Panc1 (cell line): ENCODE measurements at regions not wholly inside any gene's neighbourhood (a gene's known extent, or its start where the extent isn't known, plus 50 kb on each side); places are given as distances from the start of the nearest gene placed in this dataset.
A peak's percentile ranks its signal among the peaks of the same experiment; 100 is the strongest.

Experiments used
- ATAC-seq: fragments of 200-7000 bp; cut with Tn5 transposase; 2 replicates; pipeline ENCODE4 v1.9.1; 2020; ENCODE audit warnings: mild to moderate bottlenecking, moderate library complexity
- BruUV-seq: library from RNA; stranded (reverse); fragments of 400-500 nt; replicated peaks from 2 replicates; lab custom pipeline; 2021; lab: Mats Ljungman, UMichigan
- CTCF ChIA-PET: fragments of 300-600 bp; sonication (Branson Sonifier 250); formaldehyde crosslinking; loops from one replicate; lab custom pipeline; 2022; ENCODE audit warnings: antibody characterized with exemption; lab: Charles Lee
- POLR2A ChIA-PET: fragments of 300-600 bp; sonication (Branson Sonifier 250); formaldehyde crosslinking; loops from one replicate; lab custom pipeline; 2022; ENCODE audit warnings: antibody characterized with exemption; lab: Charles Lee
- DNase-seq: peaks from one replicate; pipeline ENCODE4 v3.0.0-alpha.2; 2010; ENCODE audit warnings: low read depth, low spot score
- H3K27ac ChIP-seq: 2 replicates; pipeline ENCODE4 v1.5.1; 2011; ENCODE audit warnings: mild to moderate bottlenecking, low read length, inconsistent platforms
- H3K27me3 ChIP-seq: fragments of 200-500 bp; sonication (Bioruptor generic); 2 replicates; pipeline ENCODE4 v1.6.0; 2014; ENCODE audit warnings: low read length, inconsistent platforms; ENCODE audit not compliant: control insufficient read depth, insufficient read depth
- H3K36me3 ChIP-seq: fragments of 200-500 bp; sonication (Bioruptor generic); 2 replicates; pipeline ENCODE4 v1.5.1; 2014; ENCODE audit warnings: inconsistent platforms, mild to moderate bottlenecking, low read length, moderate library complexity; ENCODE audit not compliant: control insufficient read depth, insufficient read depth
- H3K4me1 ChIP-seq: 2 replicates; pipeline ENCODE4 v1.5.1; 2011; ENCODE audit warnings: inconsistent platforms, mild to moderate bottlenecking, low read length, moderate library complexity; ENCODE audit not compliant: control insufficient read depth, insufficient read depth
- H3K4me3 ChIP-seq, 2 experiments: 2 replicates each; pipeline ENCODE4 v1.5.1; 2011 to 2012; ENCODE audit warnings: low read depth in 2 of 2, low read length in 2 of 2, mild to moderate bottlenecking in 2 of 2, inconsistent platforms in 1 of 2, moderate library complexity in 1 of 2
- H3K9me3 ChIP-seq: fragments of 200-500 bp; sonication (Bioruptor generic); 2 replicates; pipeline ENCODE4 v1.5.1; 2014; ENCODE audit warnings: low read depth, mild to moderate bottlenecking, inconsistent platforms, low read length, moderate library complexity; ENCODE audit not compliant: control insufficient read depth, insufficient read depth
- CTCF ChIP-seq: fragments of 450-650 bp; IDR thresholded peaks from 2 replicates; pipeline ENCODE4 v1.5.1; 2017; ENCODE audit warnings: mild to moderate bottlenecking
- POLR2AphosphoS5 ChIP-seq: IDR thresholded peaks from 2 replicates; pipeline ENCODE4 v1.6.1; 2012; ENCODE audit warnings: mild to moderate bottlenecking, low read depth, low read length, moderate library complexity
- REST ChIP-seq, 2 experiments: IDR thresholded peaks; 2 replicates each; pipeline ENCODE4 v1.6.1; 2011 to 2012; ENCODE audit warnings: low read depth in 2 of 2, control low read depth in 1 of 2, low read length in 1 of 2, mild to moderate bottlenecking in 1 of 2, moderate library complexity in 1 of 2; ENCODE audit not compliant: insufficient read depth in 1 of 2
- SIN3A ChIP-seq: IDR thresholded peaks from 2 replicates; pipeline ENCODE4 v1.6.1; 2012; ENCODE audit warnings: low read depth, mild to moderate bottlenecking, low read length, moderate library complexity, borderline replicate concordance; ENCODE audit not compliant: insufficient read depth
- TCF7L2 ChIP-seq: IDR thresholded peaks from 2 replicates; pipeline ENCODE4 v1.6.1; 2011; ENCODE audit warnings: mild to moderate bottlenecking, low read depth, low read length, inconsistent platforms
- in situ Hi-C: cut with HindIII; loops from 2 replicates; pipeline ENCODE4 v1.10.0; 2016; ENCODE audit warnings: low sequenced_read_pairs, low pct_unique_long_range_greater_than_20kb
- intact Hi-C: fragments of 100-400 bp; cut with micrococcal nuclease; formaldehyde crosslinking; loops from one replicate; pipeline ENCODE4 v1.10.0; 2022; ENCODE audit not compliant: unreplicated experiment

GRCh38 chr1:238608144-238608543 is 717.4 kb upstream of the ZP4 start:
- Histone ChIP-seq H3K4me1 (no peaks in the 10 kb centered on the region), H3K36me3 (no peaks in the 10 kb centered on the region), H3K9me3 (no peaks in the 10 kb centered on the region), H3K4me3 (no peak overlapping the region), H3K27ac (no peak overlapping the region), H3K27me3 (no peaks in the 10 kb centered on the region)
- in situ Hi-C loops (no loop called here), intact Hi-C loops (no loop called here)
- no TSS peak for BruUV-seq
- DNase-seq: no peak
- CTCF ChIA-PET: no interaction called here
- TF ChIP-seq SIN3A (no peak), REST (IDR thresholded peaks at IDR 0.05; ENCODE audit: insufficient read depth in 1 of 2, low read depth in 2 of 2, low read length in 1 of 2) (no peak), TCF7L2 (no peak)
- POLR2A ChIA-PET: no interaction called here
- ATAC-seq: no peak

- POLR2A ChIA-PET: no interaction called here
- DNase-seq: peak; percentile 13
- intact Hi-C loops: no loop called here
- CTCF ChIA-PET: no interaction called here
- in situ Hi-C loops: no loop called here
- no peaks in the 10 kb centered on the region for H3K9me3 ChIP-seq
- no peak for ATAC-seq
- no TSS peak for BruUV-seq
- no peak overlapping the region for H3K27ac ChIP-seq
- no peak overlapping the region for H3K4me3 ChIP-seq
- no peaks in the 10 kb centered on the region for H3K36me3 ChIP-seq
- H3K4me1 ChIP-seq: no peaks in the 10 kb centered on the region
- H3K27me3 ChIP-seq: no peaks in the 10 kb centered on the region
- TF ChIP-seq SIN3A (no peak), TCF7L2 (no peak), CTCF (no peak), REST (IDR thresholded peaks at IDR 0.05; ENCODE audit: insufficient read depth in 1 of 2, low read depth in 2 of 2, low read length in 1 of 2) (no peak), POLR2AphosphoS5 (no peak)
Observed at GRCh38 chr1:238606896-238607295, 716.2 kb upstream of the ZP4 start.
